ENCODE measurements at regions not wholly inside any gene's neighbourhood (a gene's known extent, or its start where the extent isn't known, plus 50 kb on each side); places are given as distances from the start of the nearest gene placed in this dataset.

- CTCF ChIA-PET (ENCODE audit: low intra/inter-chr PET ratio, low total read pairs), result no interaction called here
Measured at GRCh38 chr4:54368281-54369265, 139.5 kb downstream of the PDGFRA start.

More at GRCh38 chr4:54368281-54369265, 139.5 kb downstream of the PDGFRA start:
- DNase-seq (ENCODE audit: low spot score) (no peak), ATAC-seq (no peak), FAIRE-seq (no peak)
- H3K4me1 ChIP-seq (ENCODE audit: insufficient read depth, low read length), result no peaks in the 10 kb centered on the region
- H3K79me2 ChIP-seq (ENCODE audit: insufficient read depth, low read length), result no peaks in the 10 kb centered on the region
- TF ChIP-seq CBX1 (IDR thresholded peaks at IDR 0.05; ENCODE audit: low read depth) (no peak), ZNF367 (CRISPR knock-in tag; IDR thresholded peaks at IDR 0.05; ENCODE audit: borderline replicate concordance) (no peak), ZZZ3 (CRISPR knock-in tag; IDR thresholded peaks at IDR 0.05; ENCODE audit: borderline replicate concordance) (no peak), ZNF3 (CRISPR knock-in tag; IDR thresholded peaks at IDR 0.05) (no peak), CREM (IDR thresholded peaks at IDR 0.05) (no peak), CREM (CRISPR knock-in tag; IDR thresholded peaks at IDR 0.05) (no peak), ZNF567 (CRISPR knock-in tag; IDR thresholded peaks at IDR 0.05; ENCODE audit: borderline replicate concordance) (no peak), ZNF724P (CRISPR knock-in tag; IDR thresholded peaks at IDR 0.05; ENCODE audit: borderline replicate concordance) (no peak), NR2C2 (CRISPR knock-in tag; IDR thresholded peaks at IDR 0.05; ENCODE audit: borderline replicate concordance) (no peak), ZNF547 (CRISPR knock-in tag; IDR thresholded peaks at IDR 0.05) (no peak), ZNF30 (CRISPR knock-in tag; IDR thresholded peaks at IDR 0.05) (no peak), ZNF790 (CRISPR knock-in tag; IDR thresholded peaks at IDR 0.05; ENCODE audit: borderline replicate concordance) (no peak), HMG20B (CRISPR knock-in tag; conservative IDR thresholded peaks at IDR 0.05) (no peak), GATAD2A (CRISPR knock-in tag; IDR thresholded peaks at IDR 0.05) (no peak), ZNF891 (CRISPR knock-in tag; IDR thresholded peaks at IDR 0.05) (no peak), ZNF777 (CRISPR knock-in tag; IDR thresholded peaks at IDR 0.05) (no peak), NR3C1 (CRISPR knock-in tag; IDR thresholded peaks at IDR 0.05) (no peak), ZNF225 (CRISPR knock-in tag; IDR thresholded peaks at IDR 0.05) (no peak)
- TF ChIP-seq, protein P1, sequence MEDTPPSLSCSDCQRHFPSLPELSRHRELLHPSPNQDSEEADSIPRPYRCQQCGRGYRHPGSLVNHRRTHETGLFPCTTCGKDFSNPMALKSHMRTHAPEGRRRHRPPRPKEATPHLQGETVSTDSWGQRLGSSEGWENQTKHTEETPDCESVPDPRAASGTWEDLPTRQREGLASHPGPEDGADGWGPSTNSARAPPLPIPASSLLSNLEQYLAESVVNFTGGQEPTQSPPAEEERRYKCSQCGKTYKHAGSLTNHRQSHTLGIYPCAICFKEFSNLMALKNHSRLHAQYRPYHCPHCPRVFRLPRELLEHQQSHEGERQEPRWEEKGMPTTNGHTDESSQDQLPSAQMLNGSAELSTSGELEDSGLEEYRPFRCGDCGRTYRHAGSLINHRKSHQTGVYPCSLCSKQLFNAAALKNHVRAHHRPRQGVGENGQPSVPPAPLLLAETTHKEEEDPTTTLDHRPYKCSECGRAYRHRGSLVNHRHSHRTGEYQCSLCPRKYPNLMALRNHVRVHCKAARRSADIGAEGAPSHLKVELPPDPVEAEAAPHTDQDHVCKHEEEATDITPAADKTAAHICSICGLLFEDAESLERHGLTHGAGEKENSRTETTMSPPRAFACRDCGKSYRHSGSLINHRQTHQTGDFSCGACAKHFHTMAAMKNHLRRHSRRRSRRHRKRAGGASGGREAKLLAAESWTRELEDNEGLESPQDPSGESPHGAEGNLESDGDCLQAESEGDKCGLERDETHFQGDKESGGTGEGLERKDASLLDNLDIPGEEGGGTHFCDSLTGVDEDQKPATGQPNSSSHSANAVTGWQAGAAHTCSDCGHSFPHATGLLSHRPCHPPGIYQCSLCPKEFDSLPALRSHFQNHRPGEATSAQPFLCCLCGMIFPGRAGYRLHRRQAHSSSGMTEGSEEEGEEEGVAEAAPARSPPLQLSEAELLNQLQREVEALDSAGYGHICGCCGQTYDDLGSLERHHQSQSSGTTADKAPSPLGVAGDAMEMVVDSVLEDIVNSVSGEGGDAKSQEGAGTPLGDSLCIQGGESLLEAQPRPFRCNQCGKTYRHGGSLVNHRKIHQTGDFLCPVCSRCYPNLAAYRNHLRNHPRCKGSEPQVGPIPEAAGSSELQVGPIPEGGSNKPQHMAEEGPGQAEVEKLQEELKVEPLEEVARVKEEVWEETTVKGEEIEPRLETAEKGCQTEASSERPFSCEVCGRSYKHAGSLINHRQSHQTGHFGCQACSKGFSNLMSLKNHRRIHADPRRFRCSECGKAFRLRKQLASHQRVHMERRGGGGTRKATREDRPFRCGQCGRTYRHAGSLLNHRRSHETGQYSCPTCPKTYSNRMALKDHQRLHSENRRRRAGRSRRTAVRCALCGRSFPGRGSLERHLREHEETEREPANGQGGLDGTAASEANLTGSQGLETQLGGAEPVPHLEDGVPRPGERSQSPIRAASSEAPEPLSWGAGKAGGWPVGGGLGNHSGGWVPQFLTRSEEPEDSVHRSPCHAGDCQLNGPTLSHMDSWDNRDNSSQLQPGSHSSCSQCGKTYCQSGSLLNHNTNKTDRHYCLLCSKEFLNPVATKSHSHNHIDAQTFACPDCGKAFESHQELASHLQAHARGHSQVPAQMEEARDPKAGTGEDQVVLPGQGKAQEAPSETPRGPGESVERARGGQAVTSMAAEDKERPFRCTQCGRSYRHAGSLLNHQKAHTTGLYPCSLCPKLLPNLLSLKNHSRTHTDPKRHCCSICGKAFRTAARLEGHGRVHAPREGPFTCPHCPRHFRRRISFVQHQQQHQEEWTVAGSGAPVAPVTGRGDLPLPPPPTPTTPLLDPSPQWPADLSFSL (CRISPR knock-in tag; IDR thresholded peaks at IDR 0.05), result no peak
- H3K27me3 ChIP-seq (ENCODE audit: control insufficient read depth in 1 of 2, insufficient read depth in 2 of 2, low read length in 2 of 2), result no peaks in the 10 kb centered on the region
- H3K4me2 ChIP-seq (ENCODE audit: low read depth, low read length), result no peak overlapping the region
- intact Hi-C loops (cut with micrococcal nuclease; ENCODE audit: unreplicated experiment), result no loop called here
- 43% methylated on average over 6 of the region's 6 CpGs for WGBS (ENCODE audit: low lambda C conversion rate)
- H4K20me1 ChIP-seq (ENCODE audit: insufficient read depth, low read length), result no peaks in the 10 kb centered on the region
- no peak overlapping the region for H3K9ac ChIP-seq (ENCODE audit: insufficient read depth, low read depth, low read length)
- BruUV-seq (replicated peaks), result no TSS peak
- in situ Hi-C loops (cut with HindIII; ENCODE audit: extremely low pct_ligation_motif_present, low pct_unique_long_range_greater_than_20kb), result no loop called here
- no peak overlapping the region for H2AFZ ChIP-seq (ENCODE audit: low read length)
- no peak overlapping the region for H3K4me3 ChIP-seq (replicated peaks in 1 of 3; ENCODE audit: insufficient read depth in 1 of 3, low read depth in 2 of 3, low read length in 3 of 3)
- H3K36me3 ChIP-seq (replicated peaks in 1 of 2; ENCODE audit: control insufficient read depth in 1 of 2, insufficient read depth in 2 of 2, low read length in 2 of 2), result no peaks in the 10 kb centered on the region
- H3K27ac ChIP-seq (ENCODE audit: extremely low read length, insufficient read depth, low read length), result no peak overlapping the region
- H3K9me3 ChIP-seq (ENCODE audit: low read length), result no peaks in the 10 kb centered on the region
- POLR2A ChIA-PET, result no interaction called here
